HepG2 (cell line): ENCODE measurements at regions not wholly inside any gene's neighbourhood (a gene's known extent, or its start where the extent isn't known, plus 50 kb on each side); places are given as distances from the start of the nearest gene placed in this dataset.

Experiments used
- ATAC-seq: fragments of 200-7000 bp; cut with Tn5 transposase; 3 replicates; pipeline ENCODE4 v1.9.1; 2020; ENCODE audit warnings: mild to moderate bottlenecking, moderate library complexity
- BruUV-seq: library from RNA; stranded (reverse); fragments of 400-500 nt; replicated peaks from 2 replicates; lab custom pipeline; 2021; lab: Mats Ljungman, UMichigan
- CTCF ChIA-PET: fragments of 300-600 bp; formaldehyde crosslinking; extraction: SDS; loops from one replicate; lab custom pipeline; 2021; ENCODE audit warnings: low total read pairs, inconsistent platforms, low intra/inter-chr PET ratio; lab: Yijun Ruan, JAX
- POLR2A ChIA-PET: fragments of 350-600 bp; sonication (Branson Sonifier 250); formaldehyde crosslinking; loops from one replicate; lab custom pipeline; 2020; ENCODE audit warnings: antibody characterized with exemption, inconsistent platforms; lab: Yijun Ruan, JAX
- DNase-seq: peaks from one replicate; pipeline ENCODE4 v3.0.0-alpha.2; 2015; ENCODE audit warnings: low spot score
- FAIRE-seq: peaks from 3 replicates; lab custom pipeline; 2011; peaks lifted over from hg19 to GRCh38; lab: Jason Lieb, UNC
- H2AFZ ChIP-seq: one replicate; pipeline ENCODE4 v1.6.1; 2011; ENCODE audit warnings: low read length, inconsistent platforms
- H3K27ac ChIP-seq: fragments of 300-600 bp; 3 replicates; pipeline ENCODE4 v1.8.0; 2011; ENCODE audit warnings: mixed run types, mild to moderate bottlenecking, mixed read lengths, low read length, inconsistent platforms; ENCODE audit not compliant: insufficient read depth; ENCODE audit errors: extremely low read length
- H3K27me3 ChIP-seq, 2 experiments: fragments of 200-600 bp in 1 of 2; 2 replicates in 1 of 2; 3 replicates in 1 of 2; pipeline versions ENCODE4 v1.6.0 to v1.8.0; 2011; ENCODE audit warnings: low read length in 2 of 2, mild to moderate bottlenecking in 2 of 2, moderate library complexity in 2 of 2, inconsistent platforms in 1 of 2; ENCODE audit not compliant: insufficient read depth in 2 of 2, control insufficient read depth in 1 of 2
- H3K36me3 ChIP-seq, 2 experiments: fragments of 200-600 bp in 1 of 2; replicated peaks in 1 of 2; 2 replicates in 1 of 2; 3 replicates in 1 of 2; pipeline versions ENCODE4 v1.5.1 to v1.8.0; 2011; ENCODE audit warnings: low read length in 2 of 2, inconsistent platforms in 1 of 2; ENCODE audit not compliant: insufficient read depth in 2 of 2, control insufficient read depth in 1 of 2
- H3K4me1 ChIP-seq: 2 replicates; pipeline ENCODE4 v1.5.1; 2012; ENCODE audit warnings: low read length, inconsistent platforms; ENCODE audit not compliant: insufficient read depth
- H3K4me2 ChIP-seq: 2 replicates; pipeline ENCODE4 v1.6.0; 2011; ENCODE audit warnings: low read depth, low read length, inconsistent platforms
- H3K4me3 ChIP-seq, 3 experiments: fragments of 200-600 bp in 1 of 3; sonication (generic), shearing (Covaris generic) in 1 of 3; replicated peaks in 1 of 3; 2 replicates each; pipeline ENCODE4 v1.5.1; 2011 to 2016; ENCODE audit warnings: low read length in 3 of 3, inconsistent platforms in 2 of 3, low read depth in 2 of 3, mild to moderate bottlenecking in 2 of 3, control low read depth in 1 of 3, mixed read lengths in 1 of 3; ENCODE audit not compliant: insufficient read depth in 1 of 3
- H3K79me2 ChIP-seq: one replicate; pipeline ENCODE4 v1.6.1; 2011; ENCODE audit warnings: low read length, inconsistent platforms; ENCODE audit not compliant: insufficient read depth
- H3K9ac ChIP-seq: 2 replicates; pipeline ENCODE4 v1.6.0; 2011; ENCODE audit warnings: mild to moderate bottlenecking, low read depth, low read length, inconsistent platforms; ENCODE audit not compliant: insufficient read depth
- H3K9me3 ChIP-seq: 2 replicates; pipeline ENCODE4 v1.5.1; 2012; ENCODE audit warnings: mild to moderate bottlenecking, low read length
- H4K20me1 ChIP-seq: 2 replicates; pipeline ENCODE4 v1.6.0; 2011; ENCODE audit warnings: inconsistent platforms, mild to moderate bottlenecking, low read length, moderate library complexity; ENCODE audit not compliant: insufficient read depth
- ATF1 ChIP-seq: IDR thresholded peaks from 2 replicates; pipeline ENCODE4 v1.6.1; 2016; ENCODE audit warnings: mild to moderate bottlenecking, control low read depth
- DZIP1 ChIP-seq: sonication (generic); formaldehyde crosslinking; IDR thresholded peaks from 2 replicates; pipeline ENCODE4 v1.5.0; 2020; ENCODE audit warnings: mild to moderate bottlenecking, missing genetic modification reagents
- NFYB ChIP-seq: sonication (generic); formaldehyde crosslinking; IDR thresholded peaks from 2 replicates; pipeline ENCODE4 v1.4.0; 2020; ENCODE audit warnings: missing genetic modification reagents
- ZKSCAN8 ChIP-seq: IDR thresholded peaks from 2 replicates; pipeline ENCODE4 v1.6.1; 2016; ENCODE audit warnings: borderline replicate concordance, missing genetic modification reagents, missing compliant biosample characterization
- ZNF142 ChIP-seq: sonication (generic); formaldehyde crosslinking; IDR thresholded peaks from 2 replicates; pipeline ENCODE4 v1.4.0; 2020; ENCODE audit warnings: missing genetic modification reagents
- ZNF678 ChIP-seq: sonication (generic); formaldehyde crosslinking; IDR thresholded peaks from 2 replicates; pipeline ENCODE4 v1.4.0; 2020; ENCODE audit warnings: mild to moderate bottlenecking, missing genetic modification reagents
- ZNF7 ChIP-seq: IDR thresholded peaks from 2 replicates; pipeline ENCODE4 v1.6.1; 2016; ENCODE audit warnings: missing biosample characterization, missing genetic modification reagents
- in situ Hi-C: cut with HindIII; loops from 2 replicates; pipeline ENCODE4 v1.10.0; 2017; ENCODE audit warnings: low pct_unique_long_range_greater_than_20kb; ENCODE audit not compliant: extremely low pct_ligation_motif_present
- intact Hi-C: fragments of 100-400 bp; cut with micrococcal nuclease; formaldehyde crosslinking; loops from one replicate; pipeline ENCODE4 v1.10.0; 2022; ENCODE audit not compliant: unreplicated experiment

- Histone ChIP-seq H3K27me3 (no peaks in the 10 kb centered on the region), H3K9ac (no peak overlapping the region), H3K79me2 (no peaks in the 10 kb centered on the region), H3K4me2 (no peak overlapping the region), H3K4me1 (no peaks in the 10 kb centered on the region), H2AFZ (no peak overlapping the region), H3K9me3 (peaks cover 88% of the 10 kb centered on the region), H3K27ac (no peak overlapping the region), H4K20me1 (no peaks in the 10 kb centered on the region), H3K4me3 (no peak overlapping the region), H3K36me3 (no peaks in the 10 kb centered on the region)
- in situ Hi-C loops (no loop called here), intact Hi-C loops (no loop called here)
- ChIA-PET CTCF (no interaction called here), POLR2A (no interaction called here)
- TF ChIP-seq DZIP1 (CRISPR knock-in tag) (no peak), NFYB (CRISPR knock-in tag) (no peak), ZNF142 (CRISPR knock-in tag) (no peak), ATF1 (CRISPR knock-in tag) (no peak), ZNF7 (no peak), ZNF678 (CRISPR knock-in tag) (no peak), ZKSCAN8 (CRISPR knock-in tag) (no peak)
- no peak for ATAC-seq
- no peak for FAIRE-seq
- no peak for DNase-seq
- no TSS peak for BruUV-seq
Observed at GRCh38 chr10:108375691-108376090, 1211.2 kb upstream of the SORCS1 start.
